Stimulated activated CD4-positive, alpha-beta T cell treated with anti-CD3 and anti-CD28 coated beads, Interleukin-2, amount 100 ng/mL, for 48 hours (primary cell): ENCODE measurements at regions not wholly inside any gene's neighbourhood (a gene's known extent, or its start where the extent isn't known, plus 50 kb on each side); places are given as distances from the start of the nearest gene placed in this dataset.
"Not testable (repeated sequence)": the region's sequence is repeated elsewhere in the genome, so short reads cannot be mapped to it uniquely, and the experiment has no call there.

Experiments used
- DNase-seq, 2 donors: peaks; one replicate each; pipeline ENCODE4 v3.0.0-alpha.2; 2020

DNA sequence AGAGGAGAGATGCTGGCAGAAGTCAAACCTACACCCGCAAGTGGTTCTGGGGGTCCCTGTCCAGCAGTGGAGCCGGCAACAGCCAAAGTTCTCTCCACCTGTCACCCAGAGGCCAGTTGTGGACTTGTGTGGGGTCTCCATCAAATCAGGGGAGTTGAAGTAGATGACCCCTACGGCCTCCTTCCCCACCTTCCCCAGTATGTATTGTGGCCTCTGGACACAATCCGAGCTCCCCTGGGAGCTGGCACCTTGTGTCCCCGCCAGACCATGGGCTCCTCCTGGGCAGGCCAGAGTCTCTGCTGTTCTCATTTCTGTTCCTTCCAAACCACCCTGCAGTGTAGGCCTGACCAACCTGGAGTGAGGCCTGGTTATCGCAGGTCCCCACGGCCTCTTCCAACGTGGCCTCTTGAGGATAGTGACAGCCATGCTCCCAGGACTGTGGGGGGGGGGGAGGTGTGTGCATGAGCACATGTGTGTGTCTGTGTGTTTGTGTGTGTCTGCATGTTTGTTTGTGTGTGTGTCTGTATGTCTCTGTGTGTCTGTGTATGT is 246.4 kb downstream of the MATN1 start:
- no peak for DNase-seq

DNA sequence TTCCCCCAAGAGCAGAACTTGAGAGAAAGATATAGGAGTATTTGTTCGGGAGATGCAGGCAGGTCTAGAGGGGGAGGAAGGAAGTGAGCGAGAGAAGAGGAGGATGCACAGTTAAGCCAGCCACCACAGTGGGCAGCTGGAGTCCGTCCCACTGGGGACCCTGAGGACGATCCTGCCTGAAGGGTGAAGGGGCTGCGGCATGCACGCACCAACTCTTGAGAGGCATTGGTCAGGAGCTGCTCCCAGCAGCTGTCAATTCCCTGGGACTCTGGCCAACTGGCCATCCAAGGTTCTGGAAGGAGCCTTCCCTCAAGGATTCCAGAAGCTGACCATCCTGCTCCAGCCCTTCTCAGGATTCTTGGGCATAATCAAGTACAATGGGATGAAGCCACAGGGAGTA is 246.9 kb downstream of the MATN1 start:
- no peak for DNase-seq

GRCh38 chr1:30475966-30476365 is 247.4 kb downstream of the MATN1 start:
- no peak for DNase-seq

- DNase-seq, result no peak
Measured at GRCh38 chr1:30475201-30475600, 248.2 kb downstream of the MATN1 start.

- no peak for DNase-seq
Measured at GRCh38 chr1:30474818-30475200, 248.6 kb downstream of the MATN1 start.

DNA sequence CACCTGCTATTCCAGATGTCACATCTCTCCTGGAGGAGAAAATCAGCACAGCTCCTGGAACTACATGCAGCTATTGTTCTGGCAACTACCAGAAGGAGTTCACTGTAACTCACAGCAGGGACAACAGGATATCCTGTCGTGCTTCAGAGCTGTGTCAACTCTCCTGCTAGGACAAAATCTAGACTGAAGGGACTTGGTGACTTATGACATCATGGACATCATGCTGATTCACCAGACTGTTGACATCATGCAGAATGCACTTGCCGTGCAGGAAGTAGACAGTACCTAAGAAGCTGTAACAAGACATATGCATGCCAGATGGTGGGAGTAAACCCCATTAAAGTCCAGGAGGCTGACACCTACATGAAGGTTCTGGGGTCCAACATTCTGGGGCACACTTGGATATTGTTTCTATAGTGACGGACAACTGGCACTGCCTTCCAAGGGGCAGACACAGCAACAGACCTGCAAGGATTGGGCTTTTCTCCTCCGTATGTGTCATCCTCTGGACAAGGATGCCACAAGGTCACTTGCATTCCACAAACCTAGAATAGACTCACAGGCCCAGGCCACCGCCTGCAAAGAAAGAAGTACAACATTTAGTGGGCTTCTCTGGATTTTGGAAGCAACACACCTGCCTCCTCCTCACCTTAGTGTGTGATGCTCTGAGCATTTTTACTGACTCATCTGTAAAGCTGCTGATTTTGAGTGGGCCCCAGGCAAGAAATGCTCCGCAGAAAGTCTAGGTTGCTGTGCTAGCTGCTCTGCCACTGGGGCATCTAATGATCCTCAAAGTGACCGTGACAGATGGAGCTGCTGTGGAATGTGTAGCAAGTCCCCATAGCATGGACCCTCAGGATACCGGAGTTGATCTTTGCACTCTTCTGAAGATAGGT is 249.2 kb downstream of the MATN1 start:
- no peak for DNase-seq

DNA sequence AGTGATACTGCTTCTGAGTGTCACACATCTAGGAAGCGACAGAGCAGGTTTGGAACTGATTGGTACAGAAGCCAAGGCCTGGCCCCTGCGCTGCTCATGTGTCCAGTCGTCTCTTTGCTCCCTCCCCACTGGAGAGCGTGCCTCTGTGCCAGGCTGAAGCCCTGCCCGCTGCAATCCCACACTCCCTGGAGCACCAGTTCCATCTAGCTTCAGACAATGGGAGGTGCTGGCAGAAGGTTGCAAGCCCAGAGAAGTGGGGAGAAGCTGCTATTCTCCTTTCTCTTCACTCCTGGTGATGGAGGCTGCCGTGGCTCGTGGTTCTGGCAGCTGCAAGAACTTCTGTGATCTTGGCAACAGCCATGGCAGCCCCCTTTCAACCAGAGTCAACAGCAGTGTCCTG is 250.9 kb downstream of the MATN1 start:
- no peak for DNase-seq

DNA sequence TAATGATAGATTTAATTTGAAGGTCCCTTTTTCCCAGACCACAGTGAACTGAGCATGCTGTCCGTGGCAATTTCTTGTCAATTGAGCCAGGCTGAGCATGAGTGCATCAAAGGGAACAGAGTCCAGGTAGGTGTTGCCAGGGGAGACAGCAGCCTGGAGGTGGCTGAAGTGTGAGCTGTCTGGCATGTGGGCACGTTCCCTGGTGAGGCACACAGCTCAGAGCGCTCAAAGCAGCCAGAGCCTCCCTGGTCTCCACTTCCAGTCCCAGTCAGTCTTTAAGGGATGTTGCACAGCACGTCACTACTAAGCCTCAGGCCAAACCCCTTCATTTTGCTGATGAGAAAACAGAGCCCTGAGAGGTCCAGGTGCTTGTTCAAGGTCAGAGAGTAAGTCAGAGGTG is 251.4 kb downstream of the MATN1 start:
- no peak for DNase-seq

- no peak for DNase-seq
Measured at GRCh38 chr1:30471307-30471706, 252.1 kb downstream of the MATN1 start.

DNA sequence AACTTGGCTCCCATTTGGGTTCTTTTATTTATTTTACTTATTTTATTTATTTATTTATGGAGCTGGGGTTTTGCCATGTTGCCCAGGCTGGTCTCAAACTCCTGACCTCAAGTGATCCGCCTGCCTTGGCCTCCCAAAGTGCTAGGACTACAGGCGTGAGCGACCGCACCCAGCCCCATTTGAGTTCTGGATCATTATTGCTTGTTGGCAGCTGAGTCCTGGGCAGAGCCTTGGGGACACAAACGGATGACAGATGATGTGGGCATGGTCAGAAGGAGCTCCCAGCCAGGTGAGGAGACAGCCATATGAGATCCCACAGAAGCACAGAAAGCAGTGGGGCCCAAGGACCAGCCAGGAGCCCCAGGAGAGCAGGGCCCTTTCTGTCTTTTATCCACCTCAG is 254.0 kb downstream of the MATN1 start:
- DNase-seq, result no peak

- no peak for DNase-seq
Measured at GRCh38 chr1:30467101-30467500, 256.3 kb downstream of the MATN1 start.

DNA sequence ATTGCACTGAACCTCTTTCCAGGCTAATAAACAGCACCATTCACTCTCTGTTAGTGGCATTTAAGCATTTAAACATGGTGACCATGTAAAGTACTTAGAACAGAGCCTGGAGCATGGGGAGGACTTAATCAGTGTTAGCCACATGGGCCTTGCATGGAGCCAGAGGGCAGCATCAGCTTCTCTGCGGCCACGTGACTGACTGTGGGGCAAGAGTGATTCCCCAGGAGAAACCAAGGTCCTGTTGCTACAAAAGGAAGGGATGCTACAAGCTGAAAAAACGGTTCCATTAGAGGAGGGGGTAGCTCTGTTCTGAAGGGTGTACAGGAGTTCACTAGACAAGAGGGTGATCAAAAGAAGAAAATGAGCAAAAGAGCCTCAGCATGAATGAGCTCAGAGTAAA is 256.8 kb downstream of the MATN1 start:
- DNase-seq, result no peak

DNA sequence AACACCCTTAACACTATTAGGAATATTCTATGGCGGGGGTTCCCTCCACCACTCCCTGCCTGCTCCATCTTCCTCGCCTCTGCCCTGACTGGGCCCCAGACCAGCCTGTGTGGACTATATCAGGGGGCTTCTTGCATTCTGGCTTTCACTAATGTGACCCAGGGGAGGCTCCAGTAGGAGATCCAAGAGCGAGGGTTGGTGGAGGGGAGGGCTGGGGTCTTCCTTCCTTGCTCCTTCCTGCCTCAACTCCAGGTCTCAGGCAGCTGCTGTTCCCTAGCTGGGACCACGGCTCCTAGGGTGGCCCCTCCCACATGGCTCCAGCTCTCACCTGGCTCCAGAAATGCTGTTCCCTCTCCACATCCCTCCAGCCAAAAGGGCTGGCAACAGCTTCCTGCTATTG is 257.4 kb downstream of the MATN1 start:
- DNase-seq, result no peak

- DNase-seq, result no peak
Measured at GRCh38 chr1:30465096-30465495, 258.3 kb downstream of the MATN1 start.

GRCh38 chr1:30464187-30464617 is 259.2 kb downstream of the MATN1 start:
- DNase-seq, result no peak

DNA sequence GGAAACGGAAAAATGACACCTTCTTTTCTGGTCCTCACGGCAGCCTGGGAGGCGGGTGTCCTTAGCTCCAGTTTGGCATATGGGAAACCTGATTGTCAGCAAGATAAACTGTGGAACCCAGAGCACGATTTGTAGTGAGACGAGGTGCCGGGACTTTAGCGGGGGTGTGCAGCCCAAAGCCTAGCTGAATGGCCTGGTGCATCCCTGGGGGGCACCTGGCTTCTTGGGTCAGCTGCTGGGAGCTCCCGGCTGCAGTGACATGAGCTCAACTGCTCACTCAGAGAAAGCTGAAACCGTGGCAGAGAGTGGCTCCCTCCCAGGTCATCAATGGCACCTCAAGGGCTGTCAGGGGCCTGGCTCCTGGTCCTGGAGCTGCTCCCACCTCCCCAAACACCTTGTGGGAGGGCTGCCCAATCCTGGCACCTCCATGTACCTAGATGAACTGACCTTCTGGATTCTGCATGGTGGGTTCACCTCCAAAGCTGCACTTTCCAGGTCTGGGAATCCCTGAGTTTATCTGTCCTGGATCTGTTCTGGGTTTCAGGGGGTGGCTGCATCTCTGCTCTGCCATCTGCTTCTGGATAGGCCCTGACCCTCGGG is 260.5 kb downstream of the MATN1 start:
- DNase-seq, result no peak

DNA sequence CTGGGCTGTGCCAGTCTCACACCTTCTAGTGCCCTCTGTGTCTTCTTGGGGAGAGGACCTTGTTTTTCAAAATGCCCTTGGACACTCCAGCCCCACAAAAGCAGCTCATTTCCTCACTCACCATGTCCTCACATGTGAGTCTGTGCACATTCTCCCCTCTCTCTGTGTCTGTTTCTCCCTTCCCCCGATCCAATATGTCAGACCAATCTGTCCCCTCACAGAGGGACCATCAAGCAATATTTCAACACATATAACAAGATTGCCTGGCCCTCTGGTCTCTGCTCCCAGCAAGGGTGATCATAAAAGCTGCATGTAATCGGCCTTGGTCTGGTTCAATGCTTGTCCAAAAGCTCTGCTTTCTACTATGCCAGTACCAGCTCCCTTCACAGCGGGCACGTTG is 261.2 kb downstream of the MATN1 start:
- no peak for DNase-seq

DNA sequence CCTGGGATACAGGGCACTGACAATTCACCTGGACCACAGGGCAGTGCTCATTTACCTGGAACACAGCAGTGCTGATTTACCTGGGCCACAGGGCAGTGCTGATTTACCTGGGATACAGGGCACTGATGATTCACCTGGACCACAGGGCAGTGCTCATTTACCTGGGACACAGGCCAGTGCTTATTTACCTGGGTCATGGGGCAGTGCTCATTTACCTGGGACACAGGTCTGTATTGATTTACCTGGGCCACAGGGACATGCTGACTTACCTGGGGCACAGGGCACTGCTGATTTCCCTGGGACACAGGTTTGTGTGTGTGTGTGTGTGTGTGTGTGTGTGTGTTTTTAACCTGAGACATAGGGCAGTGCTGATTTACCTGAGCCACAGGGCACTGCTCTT is 261.7 kb downstream of the MATN1 start:
- DNase-seq, result no peak

GRCh38 chr1:30460661-30461060 is 262.7 kb downstream of the MATN1 start:
- DNase-seq, result no peak

- not testable (repeated sequence) for DNase-seq
Measured at GRCh38 chr1:30458730-30459485, 264.5 kb downstream of the MATN1 start.

DNA sequence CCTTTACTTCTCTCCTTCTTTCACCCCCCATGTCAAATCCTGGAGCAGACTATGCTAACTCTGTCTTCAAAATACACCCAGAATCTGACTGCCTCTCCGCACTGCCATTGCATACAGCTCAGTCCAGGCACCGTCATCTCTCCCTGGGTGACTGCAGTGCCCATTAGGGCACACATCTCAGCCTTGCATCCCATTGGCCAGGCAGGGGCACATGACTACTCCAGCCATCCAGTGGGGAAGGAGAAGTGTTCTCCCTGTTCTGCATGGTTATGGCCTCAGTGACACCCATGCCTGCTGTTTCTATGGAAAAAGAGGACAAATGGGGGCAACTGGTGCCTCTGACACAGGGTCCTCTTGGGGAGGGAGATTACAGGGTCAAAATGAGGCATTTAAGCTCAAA is 270.5 kb downstream of the MATN1 start:
- no peak for DNase-seq

GRCh38 chr1:30452170-30452569 is 271.2 kb downstream of the MATN1 start:
- DNase-seq, result no peak

DNA sequence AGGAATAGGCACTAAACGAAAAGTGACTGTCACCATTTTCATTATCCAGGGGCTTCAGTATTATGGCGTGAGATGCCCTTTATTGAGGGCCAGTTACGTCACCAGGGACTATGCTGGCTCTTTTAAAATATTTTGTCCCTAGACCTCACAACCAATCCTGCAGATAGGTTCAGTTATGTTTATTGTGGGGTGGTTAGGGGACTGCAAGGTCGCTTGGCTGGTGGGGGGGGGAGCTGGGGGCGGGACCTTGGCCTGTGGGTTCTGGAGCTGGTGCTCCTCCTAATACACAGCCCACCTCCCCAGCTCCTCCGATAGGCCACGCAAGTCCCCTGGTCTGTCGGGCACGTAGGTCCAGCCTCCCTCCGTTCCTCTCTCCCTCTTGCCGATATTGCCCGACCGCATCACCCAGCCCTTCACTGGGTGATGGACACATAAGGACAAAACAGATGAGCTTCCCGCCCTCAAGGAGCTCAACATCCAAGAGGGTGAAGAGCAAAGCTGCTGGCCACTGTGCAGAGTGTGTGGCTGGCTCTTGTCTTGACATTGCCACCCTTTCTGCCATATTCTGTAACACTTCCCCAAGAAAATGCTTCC is 271.8 kb downstream of the MATN1 start:
- DNase-seq, result no peak
